Bone marrow (tissue), 2 donors: ENCODE measurements at regions not wholly inside any gene's neighbourhood (a gene's known extent, or its start where the extent isn't known, plus 50 kb on each side); places are given as distances from the start of the nearest gene placed in this dataset.
A peak's percentile ranks its signal among the peaks of the same experiment; 100 is the strongest.
"Not testable (repeated sequence)": the region's sequence is repeated elsewhere in the genome, so short reads cannot be mapped to it uniquely, and the experiment has no call there.

Experiments used
- DNase-seq, 2 donors: peaks; one replicate each; lab custom pipeline; 2025; lab: John Stamatoyannopoulos, UW

DNA sequence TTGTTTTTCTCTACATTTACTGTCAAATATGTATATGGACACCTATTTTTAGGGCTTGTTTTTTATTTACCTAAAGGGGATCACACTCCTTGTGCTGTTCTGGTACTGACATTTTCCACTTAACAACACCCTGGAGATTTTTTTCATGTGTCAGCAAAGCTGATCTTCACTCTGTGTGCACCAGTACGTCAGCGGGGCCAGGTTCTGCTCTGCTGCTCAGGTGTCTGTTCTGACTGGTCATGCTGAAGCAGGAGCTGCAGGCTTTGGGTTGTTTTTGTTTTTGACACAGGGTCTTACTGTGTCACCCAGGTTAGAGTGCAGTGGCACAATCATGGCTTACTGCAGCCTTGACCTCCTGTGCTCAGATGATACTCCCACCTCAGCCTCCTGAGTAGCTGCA, 81.9 kb upstream of the CCND2 start:
- DNase-seq, result no peak

DNA sequence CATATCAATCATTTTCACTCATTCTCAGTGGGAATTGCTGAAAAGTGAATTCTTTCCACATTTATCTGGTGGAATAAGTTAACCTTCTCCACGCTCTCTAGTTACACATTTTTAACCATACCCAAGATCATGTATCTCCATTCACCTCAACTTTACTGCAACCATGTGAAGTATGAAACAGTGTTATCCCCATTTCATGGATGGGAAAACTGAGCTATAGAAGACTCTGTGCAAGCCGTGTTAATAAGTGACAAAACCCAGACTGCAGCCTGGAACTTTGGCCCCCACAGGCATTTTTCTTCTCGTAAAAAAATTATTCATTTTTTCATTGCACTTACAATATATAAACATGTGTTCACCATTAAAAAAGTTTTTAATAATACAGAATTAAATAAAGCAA, 82.4 kb upstream of the CCND2 start:
- DNase-seq, result no peak

DNA sequence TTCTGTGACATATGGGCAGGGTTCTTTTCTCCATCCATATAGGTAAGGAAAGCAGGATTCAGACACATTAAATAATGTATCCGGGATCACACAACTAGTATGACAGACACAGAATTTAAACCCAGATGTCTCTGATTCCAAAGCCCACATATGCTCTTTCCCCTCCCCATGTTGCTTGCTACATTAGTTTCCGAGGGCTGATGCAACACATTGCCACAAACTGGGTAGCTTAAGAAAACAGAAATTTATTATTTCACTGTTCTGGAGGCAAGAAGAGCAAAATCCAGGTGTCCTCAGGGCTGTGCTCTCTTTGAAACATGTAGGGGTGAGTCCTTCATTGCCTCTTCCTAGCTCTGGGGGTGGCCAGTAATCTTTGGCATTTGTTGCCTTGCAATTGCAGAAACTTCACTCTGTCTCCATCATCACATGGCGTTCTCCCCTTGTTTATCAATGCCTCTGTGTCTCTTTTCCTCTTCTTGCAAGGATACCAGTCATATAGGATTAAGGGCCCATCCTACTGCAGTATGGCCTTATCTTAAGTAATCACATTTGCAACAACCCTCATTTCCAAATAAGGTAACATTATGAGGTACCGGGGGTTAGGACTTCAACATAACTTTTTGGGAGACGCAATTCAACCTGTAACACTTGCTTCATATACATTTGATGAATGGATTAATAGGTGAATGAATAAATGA, 83.0 kb upstream of the CCND2 start:
- no peak for DNase-seq

DNA sequence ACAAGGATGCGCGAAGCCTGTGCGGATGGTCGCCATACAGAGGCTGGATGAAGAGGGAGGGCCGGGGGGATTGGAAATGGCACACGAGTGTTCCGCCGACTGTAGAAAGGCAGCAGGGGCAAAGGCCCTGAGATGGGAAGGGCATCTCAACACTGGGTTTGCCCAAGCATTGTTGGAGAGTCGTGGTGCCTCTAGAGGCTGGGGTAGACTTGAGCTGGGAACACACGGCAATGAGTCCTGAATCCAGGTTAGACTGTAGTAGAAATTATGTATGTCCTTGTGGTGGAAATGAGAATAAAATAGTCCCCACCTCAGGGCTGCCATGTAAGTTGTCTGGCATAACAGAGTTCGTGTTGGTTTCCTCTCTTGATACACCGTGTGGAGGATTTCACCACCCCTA, 83.8 kb upstream of the CCND2 start:
- no peak for DNase-seq

DNA sequence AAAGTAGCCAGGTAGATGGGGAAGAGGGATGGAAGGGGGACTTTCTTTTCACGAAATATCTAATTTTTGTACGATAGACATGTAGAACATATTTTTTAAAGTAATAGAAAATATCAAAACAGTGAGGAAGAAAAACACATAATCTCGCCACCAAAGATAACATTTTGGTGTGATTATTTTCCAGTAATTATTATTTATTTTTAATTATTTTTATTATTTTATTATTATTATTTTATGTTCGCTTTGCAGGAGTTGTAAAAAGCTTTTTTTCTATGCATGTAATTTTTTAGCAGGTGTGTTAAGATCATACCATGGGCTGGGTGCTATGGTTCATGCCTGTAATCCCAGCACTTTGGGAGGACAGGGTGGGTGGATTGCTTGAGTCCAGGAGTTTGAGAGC, 85.6 kb upstream of the CCND2 start:
- DNase-seq, result no peak

DNA sequence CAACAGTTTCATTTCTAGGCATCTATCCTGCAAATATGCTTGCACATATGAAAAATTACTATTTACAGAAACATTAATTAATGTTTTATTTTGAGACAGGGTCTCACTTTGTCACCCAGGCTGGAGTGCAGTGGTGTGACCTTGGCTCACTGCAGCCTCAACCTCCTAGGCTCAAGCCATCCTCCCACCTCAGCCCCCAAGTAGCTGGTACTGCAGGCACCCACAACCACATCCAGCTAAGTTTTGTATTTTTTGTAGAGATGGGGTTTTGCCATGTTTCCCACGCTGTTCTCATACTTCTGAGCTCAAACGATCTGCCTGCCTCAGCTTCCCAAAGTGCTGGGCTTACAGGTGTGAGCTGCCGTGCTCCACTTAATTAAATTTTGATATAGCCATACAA, 86.2 kb upstream of the CCND2 start:
- DNase-seq, result not testable (repeated sequence)

DNA sequence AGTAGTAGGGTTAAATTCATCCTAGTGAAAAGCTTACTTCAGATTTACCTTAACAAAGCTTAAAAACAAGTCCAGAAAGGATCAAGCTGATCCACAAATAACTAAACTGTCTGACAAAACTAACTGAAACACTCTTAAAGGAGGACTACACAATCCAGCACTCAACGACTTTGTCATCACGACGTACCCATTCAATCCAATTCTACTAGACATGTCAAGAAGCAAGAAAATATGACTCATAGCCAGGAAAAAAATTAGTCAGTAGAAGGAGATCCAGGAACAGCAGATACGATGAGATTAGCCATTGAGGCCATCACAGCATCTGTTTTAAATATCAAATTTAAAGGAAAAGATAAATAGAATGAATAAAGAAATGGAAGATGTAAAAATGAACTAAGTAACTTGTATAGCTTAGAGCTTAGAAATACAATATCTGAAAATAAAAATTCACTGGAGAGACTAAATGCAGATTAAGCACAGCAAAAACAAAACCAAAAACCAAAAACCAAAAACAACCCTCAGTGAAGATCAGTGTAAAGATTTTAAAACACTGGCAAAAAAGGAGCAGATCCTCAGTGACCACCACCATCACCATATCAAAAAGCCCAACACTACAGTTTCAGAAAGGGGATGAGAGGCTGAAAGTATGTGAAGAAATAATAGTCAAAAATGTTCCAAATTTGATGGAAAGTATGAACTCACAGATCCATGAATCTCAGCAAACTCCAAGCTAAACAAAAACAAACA, 95.0 kb upstream of the CCND2 start:
- no peak for DNase-seq

DNA sequence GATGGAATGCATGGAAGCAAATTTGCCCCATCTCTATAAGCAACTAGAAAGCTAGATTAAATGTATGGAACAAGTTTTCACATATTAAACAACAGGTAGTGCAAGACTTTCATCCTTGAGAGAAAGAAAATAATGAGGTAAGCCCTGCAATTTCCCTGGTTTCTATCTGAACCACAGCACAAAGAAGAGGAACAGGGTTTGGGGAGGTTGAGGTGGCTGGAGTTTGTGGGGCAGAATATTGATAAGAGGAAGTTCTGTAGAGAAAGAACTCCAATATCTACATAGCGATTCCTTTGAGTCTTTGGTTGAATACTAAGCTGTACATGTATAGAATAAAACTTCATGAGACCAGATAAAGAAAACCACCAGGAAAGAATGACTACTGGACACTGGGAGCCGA, 96.3 kb upstream of the CCND2 start:
- peak in 1 of 2 donors; percentile 49 for DNase-seq

DNA sequence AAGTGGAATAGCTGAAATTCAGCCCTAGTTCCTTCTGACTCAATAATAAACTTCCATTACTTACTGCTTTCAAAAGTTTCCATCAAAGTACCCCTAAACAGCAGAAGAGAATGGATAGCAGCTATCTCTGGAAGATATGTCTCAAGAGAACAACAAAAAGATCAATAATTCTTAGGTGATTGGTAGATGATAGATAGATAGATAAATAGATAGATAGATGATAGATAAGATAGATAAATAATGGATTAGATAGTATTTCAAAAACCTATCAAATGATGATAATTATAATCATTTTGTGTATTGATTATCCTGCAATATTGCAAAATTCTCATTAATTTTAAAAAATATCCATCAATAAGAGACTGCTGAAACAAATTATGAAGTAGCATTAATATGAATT, 97.4 kb upstream of the CCND2 start:
- DNase-seq, result no peak

DNA sequence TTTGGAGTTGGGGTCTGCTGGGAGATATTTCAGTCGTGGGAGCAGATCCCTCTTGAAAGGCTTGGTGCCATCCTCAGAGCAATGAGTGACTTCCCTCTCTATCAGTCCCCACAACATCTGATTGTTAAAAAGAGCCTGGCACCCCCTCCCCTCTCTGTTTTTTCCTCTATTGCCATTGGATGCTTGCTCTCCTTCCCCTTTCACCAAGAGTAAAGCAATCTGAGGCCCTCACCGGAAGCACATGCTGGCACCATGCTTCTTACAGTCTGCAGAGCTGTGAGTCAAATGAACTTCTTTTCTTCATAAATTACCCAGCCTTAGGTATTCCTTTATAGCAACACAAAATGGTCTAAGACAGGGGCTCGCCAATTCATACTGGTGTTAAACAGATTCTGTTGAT, 99.1 kb upstream of the CCND2 start:
- peak in 1 of 2 donors; percentile 89 for DNase-seq

DNA sequence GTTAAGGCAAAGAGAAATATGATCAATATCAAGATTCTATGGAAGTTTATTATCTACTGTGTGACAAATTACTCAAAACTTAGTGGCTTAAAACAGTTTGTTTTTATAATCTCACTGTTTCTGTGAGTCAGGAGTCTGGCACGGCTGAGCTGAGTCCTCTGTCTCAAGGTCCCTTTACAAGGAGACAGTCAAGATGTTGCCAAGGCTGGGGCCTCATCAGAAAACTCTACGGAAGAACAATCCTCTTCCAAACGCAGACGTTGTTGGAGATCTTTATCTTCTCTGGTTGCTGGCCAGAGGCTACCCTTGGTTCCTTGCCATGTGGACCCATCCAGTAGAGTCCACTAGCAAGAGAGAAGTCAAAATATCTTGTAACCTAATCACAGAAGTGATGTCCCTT, 100.6 kb upstream of the CCND2 start:
- DNase-seq, result no peak

DNA sequence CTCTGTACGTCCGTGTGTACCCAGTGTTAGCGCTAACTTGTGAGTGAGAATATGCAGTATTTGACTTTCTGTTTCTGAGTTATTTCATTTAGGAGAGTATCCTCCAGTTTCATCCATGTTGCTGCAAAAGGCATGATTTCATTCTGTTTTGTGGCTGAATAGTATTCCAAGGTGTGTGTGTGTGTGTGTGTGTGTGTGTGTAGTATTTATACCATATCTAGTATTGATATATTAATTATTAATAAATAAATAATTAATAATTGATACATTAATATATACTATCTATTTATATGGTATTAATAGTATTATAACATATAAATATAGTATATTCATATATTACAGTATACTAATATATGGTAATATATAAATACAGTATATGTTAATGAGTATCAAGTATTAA, 101.8 kb upstream of the CCND2 start:
- no peak for DNase-seq

DNA sequence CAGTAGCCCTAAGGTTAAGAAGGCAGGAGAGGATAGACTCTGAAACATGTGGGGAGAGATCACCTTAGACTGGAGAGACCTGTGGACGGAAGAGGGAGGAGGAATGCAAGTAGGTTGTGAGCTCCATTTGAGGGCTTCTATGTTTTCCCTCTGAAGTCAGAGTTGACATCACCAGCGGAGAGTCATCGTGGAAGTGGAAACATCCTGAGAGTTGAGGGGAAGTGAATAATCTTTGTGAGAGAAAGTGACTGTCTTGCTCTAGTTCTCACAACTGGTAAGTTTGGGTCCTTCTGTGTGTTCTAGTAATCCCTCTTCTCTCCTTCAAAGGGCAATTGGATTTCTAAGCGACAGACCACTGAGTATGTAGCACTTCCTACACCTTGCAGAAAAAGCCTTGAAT, 103.6 kb upstream of the CCND2 start:
- DNase-seq, result peak in 1 of 2 donors; percentile 25

DNA sequence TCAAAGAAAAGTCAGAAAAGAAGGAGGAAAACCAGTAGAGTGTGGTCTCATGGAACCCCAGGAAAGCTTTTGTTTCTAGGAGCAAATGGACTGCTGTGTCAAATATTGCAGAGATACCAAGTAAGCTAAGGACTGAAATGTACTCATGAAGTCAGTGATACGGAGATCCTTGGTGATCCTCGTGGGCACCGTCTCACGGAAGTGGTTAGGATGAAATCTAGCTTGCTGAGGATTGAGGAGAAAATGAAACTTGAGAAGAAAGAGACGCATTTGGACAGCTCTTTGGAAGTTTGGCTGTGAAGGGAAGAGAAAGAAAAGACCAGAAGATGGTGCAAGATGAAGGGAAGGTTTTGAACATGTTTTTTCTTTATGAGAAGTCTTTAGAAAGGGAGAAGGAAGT, 104.0 kb upstream of the CCND2 start:
- no peak for DNase-seq

DNA sequence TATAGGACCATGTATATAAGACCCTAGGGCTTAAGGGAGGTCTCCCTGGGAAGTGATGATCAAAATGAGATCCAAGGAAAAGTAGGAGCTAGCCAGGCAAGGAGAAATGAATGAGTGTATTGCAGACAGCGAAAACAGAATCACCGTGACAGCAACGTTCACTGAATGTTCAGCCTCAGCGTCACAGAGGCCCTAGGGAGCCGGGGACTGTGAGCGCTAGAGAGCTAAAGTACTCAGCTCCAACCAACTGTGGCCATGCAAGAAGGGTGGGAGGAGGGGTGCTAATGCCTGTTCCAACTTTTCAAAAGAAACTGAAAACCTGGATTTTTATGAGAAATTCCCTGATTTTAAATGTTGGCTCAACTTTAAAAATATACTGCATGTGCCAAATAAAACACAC, 105.5 kb upstream of the CCND2 start:
- no peak for DNase-seq

DNA sequence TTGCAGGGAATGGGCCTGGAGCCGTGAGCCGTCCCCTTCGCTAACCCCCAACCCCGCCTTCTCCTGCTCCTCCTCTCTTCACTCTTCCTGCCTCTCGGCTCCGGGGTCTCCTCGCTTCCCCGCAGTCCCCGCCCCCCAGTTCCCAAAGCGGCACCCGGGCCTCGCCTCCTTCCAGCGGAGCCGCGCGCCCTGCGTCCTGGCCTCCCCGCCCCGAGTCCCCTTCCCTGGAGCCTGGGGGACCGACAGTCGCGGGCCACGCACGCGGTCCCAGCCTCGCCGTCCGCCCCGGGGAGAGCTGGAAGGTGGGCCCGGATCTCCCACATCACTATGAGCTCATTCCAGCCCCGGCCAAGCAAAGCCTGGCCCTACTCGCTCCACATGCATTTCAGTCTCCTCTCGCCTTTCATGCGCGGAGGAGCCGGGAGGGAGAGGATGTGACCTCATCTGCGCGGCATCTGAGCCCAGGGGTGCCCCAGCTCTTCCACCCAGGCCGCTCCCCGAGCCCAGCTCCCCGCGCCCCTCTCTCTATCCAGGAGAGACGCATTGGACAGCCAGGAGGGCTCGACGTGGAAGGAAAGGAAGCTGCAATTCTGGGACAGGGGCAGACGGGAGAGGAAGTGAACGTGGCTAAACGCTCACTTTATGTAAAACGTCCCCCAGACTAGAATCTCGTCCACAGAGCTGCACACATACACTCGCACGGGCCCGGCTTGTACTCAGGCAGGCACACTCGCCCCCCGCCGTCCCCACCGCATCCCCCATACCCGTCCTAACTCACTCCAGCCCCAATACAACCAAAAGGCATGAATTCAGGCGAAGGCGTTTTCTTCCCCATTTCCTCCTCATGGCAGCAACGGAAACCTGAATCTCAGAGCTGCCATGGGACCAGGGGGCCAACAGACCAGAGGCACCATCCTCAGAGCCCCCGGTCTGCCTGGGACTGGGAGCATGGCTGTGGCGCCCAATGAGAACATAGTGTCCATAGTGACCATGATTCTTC, 108.7 kb upstream of the CCND2 start:
- peak; percentile 61 to 67 for DNase-seq

DNA sequence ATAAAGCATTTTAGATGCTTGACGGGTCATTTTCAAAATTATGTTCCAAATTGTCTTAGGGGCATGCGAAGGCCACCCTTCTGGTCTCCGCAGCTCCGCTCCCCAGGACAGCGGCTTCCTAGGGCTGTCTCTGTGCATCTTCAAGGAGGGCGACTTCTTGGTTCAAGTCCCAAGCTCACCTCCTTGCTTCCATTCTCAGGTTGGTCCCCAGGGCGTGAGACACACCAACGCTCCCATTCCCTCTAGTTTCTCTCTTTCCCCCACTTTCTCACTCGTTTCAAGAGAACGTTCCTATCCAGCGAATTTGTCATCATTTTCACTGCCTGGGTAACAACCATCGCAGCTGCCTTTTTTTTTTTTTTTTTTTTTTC, 109.4 kb upstream of the CCND2 start:
- DNase-seq, result no peak

DNA sequence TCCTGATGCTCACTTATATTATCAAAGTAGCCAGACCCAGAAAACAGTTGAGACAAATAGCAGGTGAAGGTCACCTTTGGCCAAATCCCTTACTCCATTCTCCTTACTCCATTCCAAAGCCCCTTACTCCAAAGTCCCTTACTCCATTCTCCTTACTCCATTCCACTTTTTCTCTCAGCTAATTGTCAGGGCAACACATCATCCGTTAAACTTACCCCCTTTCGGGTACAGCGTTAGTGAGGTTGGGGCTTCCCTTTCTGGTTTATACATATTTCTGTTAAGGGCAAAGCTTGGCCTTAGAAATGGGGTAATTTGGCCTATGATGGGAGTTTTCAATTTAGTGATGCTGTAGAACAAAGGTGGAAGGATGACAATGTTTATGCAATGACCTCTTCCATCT, 111.8 kb upstream of the CCND2 start:
- DNase-seq, result no peak

DNA sequence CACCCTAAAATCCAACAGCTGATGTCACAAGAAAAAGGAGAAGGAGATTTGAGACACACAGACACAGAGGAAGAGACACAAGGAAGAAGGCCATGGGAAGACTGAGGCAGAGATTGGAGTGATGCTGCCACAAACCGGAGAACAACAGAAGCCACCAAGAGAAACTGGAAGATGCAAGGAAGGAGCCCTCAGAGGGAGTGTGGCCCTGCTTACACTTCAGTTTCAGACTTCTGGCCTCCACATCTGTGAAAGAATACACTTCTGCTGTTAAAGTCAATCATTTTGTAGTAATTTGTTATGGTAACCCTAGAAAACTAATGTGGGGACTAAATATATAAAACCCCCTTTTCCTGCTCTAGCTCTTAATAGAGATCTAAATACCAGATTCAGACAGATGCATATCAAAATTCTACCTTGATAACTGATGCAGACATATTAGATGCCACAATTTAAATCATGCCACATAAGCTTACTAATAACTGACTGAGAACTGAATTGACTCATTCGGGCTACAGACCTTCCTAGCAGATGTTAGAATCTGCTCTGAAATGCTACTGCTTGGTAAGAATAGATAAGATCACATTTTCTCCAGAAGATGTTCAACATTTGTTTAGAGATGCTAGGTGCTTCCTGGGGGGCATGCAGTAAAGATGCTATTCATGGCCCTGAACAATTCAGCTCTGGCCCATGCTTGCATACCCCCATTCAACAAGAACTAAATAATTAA, 113.1 kb upstream of the CCND2 start:
- no peak for DNase-seq

DNA sequence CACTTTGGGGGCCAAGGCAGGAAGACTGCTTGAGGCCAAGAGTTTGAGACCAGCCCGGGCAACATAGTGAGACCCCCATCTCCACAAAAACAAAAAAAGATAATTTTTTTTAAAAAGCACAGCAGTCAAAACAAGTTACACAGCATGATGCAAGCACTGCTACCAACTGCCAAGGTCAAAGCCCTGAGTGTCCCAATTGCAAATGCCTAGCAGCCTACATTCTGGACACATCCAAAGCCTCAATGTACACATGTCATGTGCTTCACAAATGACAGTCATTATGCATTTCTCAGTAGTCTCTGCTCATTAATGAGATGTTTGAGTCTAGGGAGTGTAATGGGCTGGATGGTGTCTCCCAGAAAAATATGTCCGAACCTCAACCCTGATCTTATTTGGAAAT, 113.7 kb upstream of the CCND2 start:
- no peak for DNase-seq

DNA sequence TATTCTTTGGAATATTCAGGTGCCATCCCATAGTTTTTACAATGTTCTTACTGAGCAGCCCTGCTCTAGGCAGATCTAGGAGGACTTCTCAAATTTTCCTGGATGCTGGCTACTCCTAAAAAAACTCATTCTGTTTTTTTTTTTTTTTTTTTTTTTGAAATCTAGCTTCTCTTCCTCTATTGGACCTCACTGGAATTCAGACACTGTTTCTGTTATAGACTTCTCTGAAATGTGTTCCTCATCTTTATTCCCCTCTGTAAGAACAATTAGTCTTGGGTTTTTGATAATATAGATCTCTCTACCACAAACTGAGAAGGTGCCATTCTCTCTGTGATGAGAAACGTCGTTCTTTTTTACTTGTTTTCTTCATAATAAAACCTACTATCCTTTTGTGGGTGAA, 115.3 kb upstream of the CCND2 start:
- DNase-seq, result no peak

DNA sequence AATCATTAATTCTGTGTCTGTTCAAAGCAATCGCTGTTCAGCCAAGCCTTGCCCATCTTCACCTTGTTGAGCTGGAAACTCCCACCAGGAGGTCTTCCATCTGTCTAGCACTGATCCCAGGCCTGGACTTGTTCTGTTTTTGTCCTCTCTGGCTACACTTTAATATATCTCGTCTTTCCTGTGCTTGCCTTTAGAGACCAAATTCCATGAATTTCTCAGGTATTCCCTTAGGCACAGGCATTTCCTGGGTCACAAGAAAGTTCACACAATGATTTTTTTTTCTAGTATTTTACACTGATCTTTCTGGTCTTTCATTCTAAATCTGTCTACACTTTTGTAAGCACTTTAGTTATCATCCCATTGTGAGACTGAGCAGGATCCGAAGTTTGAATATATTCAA, 116.4 kb upstream of the CCND2 start:
- no peak for DNase-seq
